ENCODE measurements at regions not wholly inside any gene's neighbourhood (a gene's known extent, or its start where the extent isn't known, plus 50 kb on each side); places are given as distances from the start of the nearest gene placed in this dataset.

DNA sequence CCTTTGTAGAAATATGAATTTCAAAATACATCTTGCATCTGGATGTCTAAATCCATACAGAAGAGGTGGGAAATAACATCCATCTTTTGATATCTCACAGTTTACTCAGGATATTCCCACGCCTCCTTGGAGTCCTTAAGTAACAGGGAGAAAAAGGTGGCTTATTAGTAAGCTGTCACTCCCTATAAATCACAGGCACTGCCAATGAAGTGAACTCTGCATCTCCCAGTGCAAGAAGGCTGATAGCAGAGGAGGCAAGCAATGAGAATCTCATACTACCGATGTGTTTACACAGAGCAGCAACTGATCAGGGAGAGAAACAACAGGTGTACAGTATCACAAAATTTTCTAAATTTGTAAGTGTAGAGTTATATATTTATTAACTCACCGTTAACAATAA is 551.8 kb downstream of the NXPH1 start:
- Histone ChIP-seq H3K27me3 (ENCODE audit: control insufficient read depth, insufficient read depth, low read length) (no peaks in the 10 kb centered on the region), H3K4me1 (ENCODE audit: control insufficient read depth, insufficient read depth, low read length) (no peaks in the 10 kb centered on the region), H3K36me3 (ENCODE audit: control insufficient read depth, insufficient read depth, low read length) (no peaks in the 10 kb centered on the region), H3K9me3 (ENCODE audit: control insufficient read depth, low read depth, low read length) (no peaks in the 10 kb centered on the region), H3K4me3 (ENCODE audit: low read length) (no peak overlapping the region), H3K27ac (ENCODE audit: low read length) (no peak overlapping the region)
- DNase-seq, result no peak
- WGBS (ENCODE audit: insufficient coverage, low lambda C conversion rate), result 100% methylated on average over 1 of the region's 3 CpGs

DNA sequence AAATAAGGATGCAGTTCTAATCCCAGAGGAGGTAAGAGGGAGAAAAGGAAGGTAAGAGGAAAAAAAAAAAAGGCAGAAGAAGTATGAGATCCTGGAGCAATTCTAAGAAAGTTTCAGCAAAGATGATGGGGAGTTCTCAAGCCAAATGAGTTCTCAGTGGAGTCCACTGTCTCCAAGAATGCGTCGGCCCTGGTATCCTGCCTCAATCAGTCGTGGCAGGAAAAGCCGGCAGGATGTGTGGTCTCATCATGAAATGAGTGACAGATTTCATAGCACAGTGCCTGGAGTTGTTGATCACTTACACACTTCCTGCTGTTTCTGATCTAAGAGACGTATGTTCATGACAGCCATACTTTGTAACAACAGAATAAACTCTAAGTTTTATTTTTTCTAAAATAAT is 554.9 kb downstream of the NXPH1 start:
- Histone ChIP-seq H3K4me3 (ENCODE audit: low read length) (no peak overlapping the region), H3K4me1 (ENCODE audit: control insufficient read depth, insufficient read depth, low read length) (no peaks in the 10 kb centered on the region), H3K9me3 (ENCODE audit: control insufficient read depth, low read depth, low read length) (no peaks in the 10 kb centered on the region), H3K36me3 (ENCODE audit: control insufficient read depth, insufficient read depth, low read length) (no peaks in the 10 kb centered on the region), H3K27me3 (ENCODE audit: control insufficient read depth, insufficient read depth, low read length) (no peaks in the 10 kb centered on the region), H3K27ac (ENCODE audit: low read length) (no peak overlapping the region)
- 100% methylated on average over 1 of the region's 5 CpGs for WGBS (ENCODE audit: insufficient coverage, low lambda C conversion rate)
- no peak for DNase-seq

DNA sequence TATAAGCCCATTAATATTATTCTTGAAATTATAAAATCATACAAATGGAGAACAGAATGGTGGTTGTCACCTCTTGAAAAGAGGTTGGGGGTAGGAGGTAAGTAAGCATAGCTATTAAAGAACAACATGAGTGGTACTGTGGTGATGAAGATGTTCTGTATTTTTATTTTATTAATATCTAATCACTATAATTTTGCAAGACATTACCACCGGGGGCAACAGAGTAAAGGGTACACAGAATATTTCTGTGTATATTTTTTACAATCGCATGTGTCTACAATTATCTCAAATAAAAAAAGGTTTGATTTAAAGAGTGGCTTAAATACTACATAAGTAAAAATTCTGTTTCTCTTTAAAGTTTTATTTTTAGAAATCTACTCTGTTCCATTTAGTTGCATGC is 557.8 kb downstream of the NXPH1 start:
- no peak overlapping the region for H3K27ac ChIP-seq (ENCODE audit: low read length)
- H3K9me3 ChIP-seq (ENCODE audit: control insufficient read depth, low read depth, low read length), result no peaks in the 10 kb centered on the region
- no peaks in the 10 kb centered on the region for H3K36me3 ChIP-seq (ENCODE audit: control insufficient read depth, insufficient read depth, low read length)
- DNase-seq, result no peak
- H3K4me1 ChIP-seq (ENCODE audit: control insufficient read depth, insufficient read depth, low read length), result no peaks in the 10 kb centered on the region
- no peaks in the 10 kb centered on the region for H3K27me3 ChIP-seq (ENCODE audit: control insufficient read depth, insufficient read depth, low read length)
- WGBS (ENCODE audit: insufficient coverage, low lambda C conversion rate), result no CpG with 5 or more reads among the region's 2 CpGs
- no peak overlapping the region for H3K4me3 ChIP-seq (ENCODE audit: low read length)

DNA sequence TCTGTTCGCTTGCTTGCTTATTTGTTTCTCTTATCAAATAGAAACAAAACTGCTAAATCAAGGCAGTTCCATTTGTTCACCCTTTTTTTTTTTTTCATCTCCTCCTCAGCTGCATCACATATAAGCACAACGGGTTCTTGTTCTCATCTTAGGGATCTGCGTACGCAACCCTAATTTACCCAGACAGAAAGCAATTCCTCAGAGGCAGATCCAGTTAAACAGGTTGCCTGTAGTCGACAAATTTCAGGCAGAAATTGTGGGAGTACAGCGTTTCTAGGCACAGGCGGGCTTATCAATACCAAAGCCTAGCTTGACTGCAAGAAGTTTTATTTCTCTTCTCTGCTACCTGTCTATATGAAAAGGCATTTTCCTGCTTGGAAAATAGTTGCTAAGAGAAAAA is 565.4 kb downstream of the NXPH1 start:
- WGBS (ENCODE audit: insufficient coverage, low lambda C conversion rate), result 54% methylated on average over 2 of the region's 7 CpGs
- Histone ChIP-seq H3K36me3 (ENCODE audit: control insufficient read depth, insufficient read depth, low read length) (no peaks in the 10 kb centered on the region), H3K27ac (ENCODE audit: low read length) (no peak overlapping the region), H3K9me3 (ENCODE audit: control insufficient read depth, low read depth, low read length) (no peaks in the 10 kb centered on the region), H3K27me3 (ENCODE audit: control insufficient read depth, insufficient read depth, low read length) (no peaks in the 10 kb centered on the region), H3K4me1 (ENCODE audit: control insufficient read depth, insufficient read depth, low read length) (no peaks in the 10 kb centered on the region), H3K4me3 (ENCODE audit: low read length) (no peak overlapping the region)
- no peak for DNase-seq

DNA sequence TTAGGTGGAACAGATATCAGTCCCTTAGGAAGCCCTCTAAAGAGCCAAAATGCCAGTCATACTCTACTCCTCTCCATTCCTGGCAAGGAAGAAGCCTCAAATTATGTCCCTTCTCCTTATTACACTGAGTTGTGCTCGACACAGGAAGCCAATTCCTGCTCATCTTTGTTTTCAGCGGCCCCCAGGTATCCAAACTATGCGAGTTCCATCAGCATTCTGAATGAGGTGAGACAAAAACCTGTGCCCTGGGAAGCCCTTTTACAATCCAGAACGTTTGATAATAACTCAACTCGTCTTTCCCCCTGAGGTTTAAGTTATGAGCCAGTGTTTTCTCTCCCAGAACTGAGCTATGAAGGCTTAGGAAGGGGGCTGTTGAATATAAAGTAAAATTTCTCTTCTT is 580.5 kb downstream of the NXPH1 start:
- H3K4me1 ChIP-seq (ENCODE audit: control insufficient read depth, insufficient read depth, low read length), result no peaks in the 10 kb centered on the region
- no peaks in the 10 kb centered on the region for H3K9me3 ChIP-seq (ENCODE audit: control insufficient read depth, low read depth, low read length)
- WGBS (ENCODE audit: insufficient coverage, low lambda C conversion rate), result no CpG with 5 or more reads among the region's 5 CpGs
- H3K36me3 ChIP-seq (ENCODE audit: control insufficient read depth, insufficient read depth, low read length), result no peaks in the 10 kb centered on the region
- DNase-seq, result no peak
- H3K4me3 ChIP-seq (ENCODE audit: low read length), result no peak overlapping the region
- no peaks in the 10 kb centered on the region for H3K27me3 ChIP-seq (ENCODE audit: control insufficient read depth, insufficient read depth, low read length)
- no peak overlapping the region for H3K27ac ChIP-seq (ENCODE audit: low read length)

DNA sequence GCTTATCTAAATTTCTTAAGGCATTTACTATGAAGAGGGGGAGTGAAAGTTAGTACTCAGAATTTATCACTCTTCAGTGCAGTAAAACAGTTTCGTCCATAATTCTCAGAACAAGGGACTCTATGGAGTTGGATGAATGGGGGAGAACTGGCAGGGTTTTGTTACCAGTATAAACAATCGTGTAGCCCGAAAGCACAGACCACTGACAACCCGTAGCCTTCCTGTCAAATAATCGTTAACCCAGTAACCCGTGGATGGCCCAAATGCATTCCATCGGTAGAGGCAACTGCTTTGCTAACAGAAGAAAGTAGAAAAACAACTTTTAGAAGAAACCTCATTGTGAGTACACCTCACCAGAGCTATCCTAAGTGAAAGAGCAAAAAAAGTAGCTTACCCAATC is 583.9 kb downstream of the NXPH1 start:
- Histone ChIP-seq H3K4me3 (ENCODE audit: low read length) (no peak overlapping the region), H3K27me3 (ENCODE audit: control insufficient read depth, insufficient read depth, low read length) (no peaks in the 10 kb centered on the region), H3K9me3 (ENCODE audit: control insufficient read depth, low read depth, low read length) (no peaks in the 10 kb centered on the region), H3K36me3 (ENCODE audit: control insufficient read depth, insufficient read depth, low read length) (no peaks in the 10 kb centered on the region), H3K27ac (ENCODE audit: low read length) (no peak overlapping the region), H3K4me1 (ENCODE audit: control insufficient read depth, insufficient read depth, low read length) (no peaks in the 10 kb centered on the region)
- 87% methylated on average over 3 of the region's 7 CpGs for WGBS (ENCODE audit: insufficient coverage, low lambda C conversion rate)
- DNase-seq, result no peak

DNA sequence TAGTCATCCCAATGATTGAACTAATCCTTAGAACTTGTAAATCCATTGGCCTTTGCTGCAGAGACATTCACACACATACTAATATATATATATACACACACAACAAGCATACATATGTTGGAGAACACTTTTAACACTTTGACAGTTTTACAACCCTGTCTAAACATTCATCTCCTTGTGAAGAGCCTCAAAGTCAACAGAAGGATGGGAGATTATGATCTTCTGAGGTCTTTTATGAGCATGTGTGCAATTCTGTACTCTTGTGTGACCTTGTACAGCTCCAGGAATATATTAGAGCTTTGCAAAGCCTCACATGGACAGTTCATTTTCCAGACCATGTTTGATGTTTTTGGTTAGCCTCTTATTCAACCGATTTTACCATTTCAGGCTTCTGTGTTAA is 589.0 kb downstream of the NXPH1 start:
- Histone ChIP-seq H3K9me3 (ENCODE audit: control insufficient read depth, low read depth, low read length) (no peaks in the 10 kb centered on the region), H3K4me3 (ENCODE audit: low read length) (no peak overlapping the region), H3K27ac (ENCODE audit: low read length) (no peak overlapping the region), H3K4me1 (ENCODE audit: control insufficient read depth, insufficient read depth, low read length) (no peaks in the 10 kb centered on the region), H3K36me3 (ENCODE audit: control insufficient read depth, insufficient read depth, low read length) (no peaks in the 10 kb centered on the region), H3K27me3 (ENCODE audit: control insufficient read depth, insufficient read depth, low read length) (no peaks in the 10 kb centered on the region)
- no peak for DNase-seq
- WGBS (ENCODE audit: insufficient coverage, low lambda C conversion rate), result 60% methylated on average over 1 of the region's 1 CpG

DNA sequence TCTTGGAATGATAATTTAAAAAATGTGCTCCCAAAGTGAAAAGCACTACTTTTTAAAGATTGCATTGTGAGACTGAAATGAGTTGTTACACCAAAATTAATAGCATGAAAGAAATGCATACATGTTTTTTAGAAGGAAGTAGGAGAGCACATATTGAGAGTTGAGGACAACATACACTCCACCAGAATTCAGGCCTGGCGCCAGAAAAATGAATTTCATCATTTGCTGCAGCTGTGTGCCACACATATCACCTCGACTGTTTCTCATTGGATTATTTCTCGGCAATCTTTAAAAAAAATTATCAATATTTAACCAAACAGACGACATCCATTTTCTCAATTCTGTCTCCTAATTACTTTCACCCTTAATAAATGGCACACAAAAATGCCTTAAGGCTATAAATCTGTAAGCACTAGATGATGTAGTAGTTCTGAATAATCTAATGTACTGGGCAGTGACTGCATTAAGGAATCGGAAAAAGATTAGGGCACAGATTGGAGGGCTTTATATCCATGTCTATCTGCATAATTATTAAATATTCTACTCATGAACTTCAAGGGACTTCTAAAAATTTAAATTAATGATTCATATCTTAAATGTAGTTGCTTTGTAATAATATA is 590.4 kb downstream of the NXPH1 start:
- no peak for DNase-seq
- Histone ChIP-seq H3K27ac (ENCODE audit: low read length) (no peak overlapping the region), H3K27me3 (ENCODE audit: control insufficient read depth, insufficient read depth, low read length) (no peaks in the 10 kb centered on the region), H3K4me3 (ENCODE audit: low read length) (no peak overlapping the region), H3K36me3 (ENCODE audit: control insufficient read depth, insufficient read depth, low read length) (no peaks in the 10 kb centered on the region), H3K9me3 (ENCODE audit: control insufficient read depth, low read depth, low read length) (no peaks in the 10 kb centered on the region), H3K4me1 (ENCODE audit: control insufficient read depth, insufficient read depth, low read length) (no peaks in the 10 kb centered on the region)
- WGBS (ENCODE audit: insufficient coverage, low lambda C conversion rate), result 55% methylated on average over 3 of the region's 5 CpGs

DNA sequence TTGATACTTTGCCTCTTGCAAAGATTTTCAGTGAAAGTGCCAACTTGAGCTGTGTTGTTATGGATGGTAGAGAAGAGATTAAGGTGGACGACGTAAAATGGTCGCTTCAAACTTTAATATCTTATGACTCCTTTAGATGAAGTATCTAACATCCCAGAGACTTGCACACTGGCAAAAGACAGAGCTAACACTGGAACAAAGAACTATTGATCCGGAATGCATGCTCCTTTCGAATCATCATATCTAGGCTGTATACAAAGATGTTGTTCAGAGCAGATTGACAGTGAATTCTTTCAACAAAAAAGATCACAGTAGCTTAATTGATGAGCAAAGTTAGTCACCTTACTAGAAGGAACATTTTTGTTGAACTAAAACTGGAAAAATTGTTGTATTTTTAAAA is 592.7 kb downstream of the NXPH1 start:
- no peak for DNase-seq
- Histone ChIP-seq H3K4me1 (ENCODE audit: control insufficient read depth, insufficient read depth, low read length) (no peaks in the 10 kb centered on the region), H3K4me3 (ENCODE audit: low read length) (no peak overlapping the region), H3K27ac (ENCODE audit: low read length) (no peak overlapping the region), H3K27me3 (ENCODE audit: control insufficient read depth, insufficient read depth, low read length) (no peaks in the 10 kb centered on the region), H3K9me3 (ENCODE audit: control insufficient read depth, low read depth, low read length) (no peaks in the 10 kb centered on the region), H3K36me3 (ENCODE audit: control insufficient read depth, insufficient read depth, low read length) (no peaks in the 10 kb centered on the region)
- no CpG with 5 or more reads among the region's 5 CpGs for WGBS (ENCODE audit: insufficient coverage, low lambda C conversion rate)

DNA sequence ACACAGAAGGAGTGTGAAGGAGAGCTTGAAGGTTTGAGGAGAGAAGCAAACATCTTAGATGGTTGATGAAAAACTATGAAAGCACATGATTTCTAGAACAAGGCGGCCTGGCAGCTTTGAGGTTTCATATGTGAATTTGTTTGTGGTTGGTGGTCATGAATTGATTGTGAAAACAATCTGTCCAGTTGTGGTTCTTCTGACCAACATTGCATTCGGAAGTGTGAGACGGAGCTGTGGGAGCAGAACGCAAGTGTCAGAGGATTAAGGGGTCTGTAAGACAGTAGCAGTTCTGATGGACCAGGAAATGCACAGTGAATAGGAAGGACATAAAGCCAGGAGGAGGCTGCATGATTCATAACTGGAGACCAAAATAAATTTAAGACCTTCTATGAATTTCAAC is 594.6 kb downstream of the NXPH1 start:
- H3K36me3 ChIP-seq (ENCODE audit: control insufficient read depth, insufficient read depth, low read length), result no peaks in the 10 kb centered on the region
- H3K27me3 ChIP-seq (ENCODE audit: control insufficient read depth, insufficient read depth, low read length), result no peaks in the 10 kb centered on the region
- DNase-seq, result no peak
- no peaks in the 10 kb centered on the region for H3K4me1 ChIP-seq (ENCODE audit: control insufficient read depth, insufficient read depth, low read length)
- H3K9me3 ChIP-seq (ENCODE audit: control insufficient read depth, low read depth, low read length), result no peaks in the 10 kb centered on the region
- no peak overlapping the region for H3K27ac ChIP-seq (ENCODE audit: low read length)
- 92% methylated on average over 3 of the region's 4 CpGs for WGBS (ENCODE audit: insufficient coverage, low lambda C conversion rate)
- no peak overlapping the region for H3K4me3 ChIP-seq (ENCODE audit: low read length)

DNA sequence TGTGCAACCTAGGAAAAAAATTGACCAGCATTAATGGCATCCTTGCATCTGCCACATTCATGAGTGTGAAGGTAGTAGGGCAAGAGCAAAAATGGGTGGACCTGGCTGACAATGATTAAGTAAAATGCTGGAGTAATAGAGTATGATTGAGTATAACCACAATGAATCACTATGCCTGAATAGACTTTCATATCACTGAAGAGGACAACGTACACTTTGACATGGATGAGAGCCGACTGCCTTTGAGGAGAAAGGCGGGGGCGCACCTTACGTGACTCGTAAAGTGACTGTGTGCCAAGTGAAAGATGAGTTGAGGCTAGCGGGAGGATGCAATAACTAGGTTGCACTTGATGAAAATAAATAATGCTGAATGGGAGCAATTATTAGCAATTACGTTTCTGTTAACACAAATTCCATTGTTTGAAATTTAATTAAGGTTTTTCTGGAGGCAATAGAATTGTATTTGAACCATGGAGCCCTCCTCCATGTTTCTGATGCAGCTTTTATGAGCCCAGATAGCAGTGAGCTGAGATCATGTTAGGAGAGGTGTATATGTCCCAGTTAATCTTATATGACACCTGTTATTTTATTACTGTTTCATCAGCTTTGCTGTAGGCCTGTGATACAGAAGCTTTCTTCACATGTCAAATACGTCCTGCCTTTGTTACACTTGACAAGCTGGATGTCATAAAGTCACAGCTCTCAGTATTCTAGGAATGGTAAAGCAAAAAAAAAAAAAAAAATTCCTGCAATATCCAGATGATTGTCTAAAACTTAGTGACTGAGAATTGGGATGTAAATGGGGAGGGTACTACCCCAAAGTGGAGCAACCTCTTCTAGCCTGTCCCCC is 596.5 kb downstream of the NXPH1 start:
- no peak overlapping the region for H3K27ac ChIP-seq (ENCODE audit: low read length)
- H3K36me3 ChIP-seq (ENCODE audit: control insufficient read depth, insufficient read depth, low read length), result no peaks in the 10 kb centered on the region
- no peaks in the 10 kb centered on the region for H3K4me1 ChIP-seq (ENCODE audit: control insufficient read depth, insufficient read depth, low read length)
- no peak for DNase-seq
- H3K4me3 ChIP-seq (ENCODE audit: low read length), result no peak overlapping the region
- whole genome bisulfite sequencing (ENCODE audit: insufficient coverage, low lambda C conversion rate), result no CpG with 5 or more reads among the region's 9 CpGs
- H3K9me3 ChIP-seq (ENCODE audit: control insufficient read depth, low read depth, low read length), result no peaks in the 10 kb centered on the region
- no peaks in the 10 kb centered on the region for H3K27me3 ChIP-seq (ENCODE audit: control insufficient read depth, insufficient read depth, low read length)

Data from large intestine (tissue), 3 donors.